Endothelial cell of hepatic sinusoid (primary cell): ENCODE measurements at regions not wholly inside any gene's neighbourhood (a gene's known extent, or its start where the extent isn't known, plus 50 kb on each side); places are given as distances from the start of the nearest gene placed in this dataset.
"Not testable (repeated sequence)": the region's sequence is repeated elsewhere in the genome, so short reads cannot be mapped to it uniquely, and the experiment has no call there.

Experiments used
- in situ Hi-C: cut with HindIII; loops from 2 replicates; pipeline ENCODE4 v1.10.0; 2017; ENCODE audit warnings: low sequenced_read_pairs

- in situ Hi-C loops: no loop called here
These were observed 66.1 kb downstream of the GADD45G start for GRCh38 chr9:89670801-89671434.

DNA sequence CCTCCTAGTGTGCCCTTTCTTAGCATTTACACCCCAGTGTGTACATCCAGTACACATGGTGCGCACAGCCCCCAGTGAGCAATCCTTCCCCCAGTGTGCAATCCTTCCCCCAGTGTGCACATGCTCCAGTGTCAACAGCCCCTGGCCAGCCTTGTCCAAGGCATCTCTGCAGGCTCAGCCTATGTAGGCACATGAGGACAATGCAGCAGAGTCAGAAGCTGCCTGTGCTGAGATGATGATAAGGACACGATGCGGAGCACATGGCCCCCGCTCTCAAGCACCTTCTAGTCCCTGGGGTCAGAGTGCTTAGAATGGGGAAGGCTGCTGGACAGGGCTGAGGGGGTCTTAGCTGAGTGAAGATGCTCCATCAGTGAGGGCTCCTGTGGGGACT is 69.8 kb downstream of the GADD45G start:
- in situ Hi-C loops: no loop called here

DNA sequence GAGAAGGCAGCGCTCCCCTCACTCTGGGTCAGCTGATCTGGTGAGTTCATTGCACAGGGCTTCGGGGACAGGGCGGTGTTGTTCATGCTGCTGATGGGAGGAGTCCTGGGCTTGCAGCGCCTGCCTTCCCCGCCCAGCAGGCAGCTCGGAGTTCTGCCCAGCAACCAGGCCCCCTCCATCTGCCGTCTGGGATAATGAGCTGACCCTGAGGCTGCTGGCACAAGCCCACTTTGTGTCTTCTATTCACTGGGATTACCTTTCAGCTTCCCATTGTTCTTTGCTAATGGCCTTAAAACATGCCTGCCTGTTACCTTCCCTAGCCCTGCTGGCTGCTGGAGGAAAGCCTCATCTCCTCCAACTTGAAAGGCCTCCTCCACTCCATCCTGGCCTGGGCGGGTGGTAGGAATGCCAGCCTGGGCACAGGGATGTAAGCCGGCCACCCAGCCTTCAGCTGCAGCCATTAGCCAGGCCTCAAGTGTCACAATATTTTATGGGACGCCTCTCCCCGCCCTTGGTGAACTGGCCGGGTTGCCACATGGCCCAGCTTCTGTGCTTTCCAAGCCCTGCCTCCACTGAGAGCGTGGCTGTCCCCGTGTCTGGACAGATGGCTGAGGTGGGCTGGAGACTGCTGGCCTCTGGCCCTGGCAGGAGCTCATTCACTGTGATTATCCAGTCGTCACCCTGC is 70.4 kb downstream of the GADD45G start:
- in situ Hi-C loops: no loop called here

DNA sequence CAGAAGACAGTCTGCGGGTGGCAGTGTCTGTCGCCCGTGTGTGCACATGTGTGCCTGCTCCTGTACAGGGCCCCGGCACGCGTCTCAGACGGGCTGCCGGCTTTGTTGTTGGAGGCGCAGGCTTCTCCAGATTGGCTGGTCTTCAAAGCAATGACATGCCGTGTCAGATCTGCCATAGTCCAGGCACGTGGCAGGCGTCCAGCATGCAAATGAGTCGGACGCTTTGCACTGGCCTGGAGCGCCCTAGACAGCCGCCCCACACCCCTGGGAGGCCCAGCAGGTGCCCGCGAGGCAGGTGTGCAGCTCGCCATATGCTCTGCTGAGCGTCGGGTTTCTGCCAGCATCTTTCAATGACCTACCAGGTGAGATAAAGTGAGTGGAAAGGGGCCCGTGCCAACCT is 71.5 kb downstream of the GADD45G start:
- in situ Hi-C loops: no loop called here

- in situ Hi-C loops: no loop called here
These were observed 73.0 kb downstream of the GADD45G start for GRCh38 chr9:89677702-89678395.

DNA sequence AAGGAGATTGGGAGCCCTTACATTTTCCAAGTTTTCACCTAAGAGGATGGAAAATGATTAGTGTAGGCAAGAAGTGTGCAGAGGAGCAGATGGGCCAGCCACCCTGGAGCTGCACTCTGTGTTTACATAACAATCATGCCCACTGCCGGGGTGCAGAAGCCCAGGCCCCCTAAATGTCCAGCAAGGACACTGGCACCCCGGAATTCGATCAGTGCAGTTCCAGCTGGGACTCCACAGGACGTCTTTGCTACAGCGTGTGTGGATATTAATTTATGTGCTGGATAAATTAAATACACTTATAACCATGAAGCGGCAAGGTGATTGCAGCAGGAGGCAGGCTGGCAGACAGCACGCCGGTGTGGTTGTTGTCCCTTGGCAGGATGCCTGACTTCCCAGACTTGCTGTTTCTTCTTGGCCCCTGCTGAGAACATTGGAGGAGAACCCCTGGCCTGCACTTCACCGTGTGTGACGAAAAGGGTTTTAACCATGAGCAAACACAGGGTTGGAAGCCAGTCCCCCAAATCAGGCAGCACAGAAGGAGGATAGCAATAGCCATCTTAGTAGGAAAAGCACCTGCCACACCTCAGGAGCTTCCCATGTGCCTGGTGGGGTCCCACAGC is 73.7 kb downstream of the GADD45G start:
- in situ Hi-C loops: no loop called here

- in situ Hi-C loops: no loop called here
These were observed 74.2 kb downstream of the GADD45G start for GRCh38 chr9:89679016-89679415.

GRCh38 chr9:89679581-89679980 is 74.8 kb downstream of the GADD45G start:
- in situ Hi-C loops: no loop called here

DNA sequence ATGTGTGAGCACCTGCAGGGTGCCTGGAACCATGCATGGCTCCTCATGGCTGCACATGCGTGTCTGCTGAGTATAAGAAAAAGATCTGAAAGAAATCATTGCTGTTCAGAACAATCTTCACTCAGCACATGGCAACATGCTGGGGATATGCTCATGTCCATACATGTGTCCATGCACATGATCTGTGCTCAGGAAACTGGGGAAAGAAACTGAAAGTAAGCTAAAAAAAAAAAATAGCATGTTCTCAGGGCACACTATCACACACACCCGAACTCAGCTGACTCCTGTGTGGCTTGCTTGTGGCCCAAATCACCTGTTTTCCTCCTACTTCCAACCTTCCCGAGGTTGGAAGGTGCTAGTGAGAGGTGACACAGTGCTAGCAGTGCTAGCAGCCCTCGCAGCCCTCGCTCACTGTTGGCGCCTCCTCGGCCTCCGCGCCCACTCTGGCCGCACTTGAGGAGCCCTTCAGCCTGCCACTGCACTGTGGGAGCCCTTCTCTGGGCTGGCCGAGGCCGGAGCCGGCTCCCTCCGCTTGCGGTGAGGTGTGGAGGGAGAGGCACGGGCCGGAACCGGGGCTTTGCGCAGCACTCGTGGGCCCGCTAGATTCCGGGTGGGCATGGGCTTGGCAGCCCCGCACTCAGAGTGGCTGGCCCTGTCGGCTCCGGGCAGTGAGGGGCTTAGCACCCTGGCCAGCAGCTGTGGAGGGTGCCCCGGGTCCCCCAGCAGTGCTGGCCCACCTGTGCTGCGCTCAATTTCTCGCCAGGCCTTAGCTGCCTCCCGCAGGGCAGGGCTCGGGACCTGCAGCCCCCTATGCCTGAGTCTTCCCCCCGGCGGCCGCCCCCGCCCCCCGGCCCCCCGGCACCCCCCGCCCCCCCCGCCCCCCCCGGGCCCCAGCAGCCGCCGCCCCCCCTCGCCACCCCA is 76.0 kb downstream of the GADD45G start:
- in situ Hi-C loops: no loop called here

DNA sequence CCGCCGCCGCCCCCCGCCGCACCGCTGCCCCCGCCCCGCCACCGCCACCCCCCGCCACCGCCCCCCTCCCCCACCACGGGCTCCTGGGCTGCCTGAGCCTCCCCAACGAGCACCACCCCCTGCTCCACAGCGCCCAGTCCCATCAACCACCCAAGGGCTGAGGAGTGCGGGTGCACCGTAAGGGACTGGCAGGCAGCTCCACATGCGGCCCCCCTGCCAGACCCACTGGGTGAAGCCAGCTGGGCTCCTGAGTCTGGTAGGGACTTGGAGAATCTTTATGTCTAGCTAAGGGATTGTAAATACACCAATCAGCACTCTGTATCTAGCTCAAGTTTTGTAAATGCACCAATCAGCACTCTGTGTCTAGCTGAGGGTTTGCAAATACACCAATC is 76.7 kb downstream of the GADD45G start:
- in situ Hi-C loops: not testable (repeated sequence)

DNA sequence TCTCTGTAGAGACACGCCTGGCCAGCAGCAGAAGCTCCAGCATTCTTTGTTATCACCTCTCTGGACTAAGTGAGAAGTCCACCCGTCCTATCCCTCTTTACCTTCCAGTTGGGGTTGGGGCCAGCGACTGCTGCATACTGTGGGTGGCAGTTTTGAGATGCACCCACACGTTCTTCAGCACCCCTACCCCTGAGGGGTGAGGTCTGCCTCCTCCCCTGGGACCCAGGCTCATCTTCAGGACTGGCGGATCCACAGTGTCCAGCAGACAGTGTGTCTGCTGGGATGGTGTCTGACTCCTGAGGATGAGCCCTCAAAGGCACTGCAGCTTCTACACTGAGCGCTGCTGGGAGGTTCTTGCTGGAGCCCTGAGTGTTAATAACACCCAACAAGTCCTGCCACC is 78.8 kb downstream of the GADD45G start:
- in situ Hi-C loops: no loop called here

GRCh38 chr9:89684218-89684617 is 79.4 kb downstream of the GADD45G start:
- in situ Hi-C loops: no loop called here

GRCh38 chr9:89684912-89685636 is 80.3 kb downstream of the GADD45G start:
- in situ Hi-C loops: no loop called here

- in situ Hi-C loops: no loop called here
These were observed 80.9 kb downstream of the GADD45G start for GRCh38 chr9:89685698-89686097.

GRCh38 chr9:89686126-89686525 is 81.3 kb downstream of the GADD45G start:
- in situ Hi-C loops: no loop called here

DNA sequence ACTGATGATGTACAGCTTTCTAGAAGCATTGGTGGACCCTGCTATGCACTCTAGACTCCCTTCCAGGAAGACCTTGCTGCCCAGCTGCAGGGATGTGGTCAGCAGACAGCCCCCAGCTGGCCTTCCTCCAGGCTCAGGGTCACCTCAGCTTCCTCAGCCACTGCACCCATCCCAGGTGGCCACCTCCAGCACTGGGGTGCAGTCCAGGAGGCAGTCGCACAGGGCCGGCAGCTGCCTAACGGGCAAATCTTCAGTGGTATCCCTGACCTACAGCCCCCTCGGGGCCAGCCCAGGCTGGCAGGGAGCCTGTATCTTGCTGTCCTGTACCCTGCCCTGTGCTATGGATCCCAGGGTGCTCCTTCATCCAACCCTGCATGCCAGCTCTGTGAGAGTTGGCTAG is 81.8 kb downstream of the GADD45G start:
- in situ Hi-C loops: no loop called here

- in situ Hi-C loops: no loop called here
These were observed 82.4 kb downstream of the GADD45G start for GRCh38 chr9:89687188-89687587.

DNA sequence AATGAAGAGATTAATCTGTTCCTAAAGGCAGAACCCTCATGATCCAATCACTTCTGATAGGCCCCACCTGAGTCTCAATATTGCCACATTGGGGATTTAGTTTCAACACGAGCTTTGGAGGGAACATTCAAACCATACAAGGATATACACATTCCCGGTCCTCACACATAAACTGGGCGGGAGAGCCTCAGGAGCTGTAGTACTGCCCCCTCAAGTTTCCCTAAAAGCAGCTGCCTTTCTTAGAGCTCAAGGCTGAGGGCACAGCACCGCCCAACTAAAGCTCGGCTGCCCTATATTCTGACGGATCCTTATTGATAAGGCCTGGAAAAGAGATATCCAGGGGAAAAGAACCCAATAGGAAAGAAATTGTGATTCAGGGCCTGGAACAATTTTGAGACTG is 83.0 kb downstream of the GADD45G start:
- in situ Hi-C loops: no loop called here

GRCh38 chr9:89689321-89689720 is 84.5 kb downstream of the GADD45G start:
- in situ Hi-C loops: not testable (repeated sequence)

- in situ Hi-C loops: loop anchor here (10.0 kb wide), 1 partner anchor 244 kb away; no protein-coding TSS in a partner anchor
These were observed 85.6 kb downstream of the GADD45G start for GRCh38 chr9:89690334-89690912.
